AG10803 (cell line): ENCODE measurements at regions not wholly inside any gene's neighbourhood (a gene's known extent, or its start where the extent isn't known, plus 50 kb on each side); places are given as distances from the start of the nearest gene placed in this dataset.

ENCODE experiments used
- DNase-seq: peaks from one replicate; pipeline ENCODE4 v3.0.0; 2010; ENCODE audit warnings: low read depth
- H3K4me3 ChIP-seq: 2 replicates; pipeline ENCODE4 v1.5.1; 2011; ENCODE audit warnings: mild to moderate bottlenecking, low read length, control low read depth
- TF ChIP-seq, protein P1 (sequence below): conservative IDR thresholded peaks from 2 replicates; pipeline ENCODE4 v1.5.1; 2011; ENCODE audit warnings: mild to moderate bottlenecking, low read length, control low read depth, inconsistent platforms

DNA sequence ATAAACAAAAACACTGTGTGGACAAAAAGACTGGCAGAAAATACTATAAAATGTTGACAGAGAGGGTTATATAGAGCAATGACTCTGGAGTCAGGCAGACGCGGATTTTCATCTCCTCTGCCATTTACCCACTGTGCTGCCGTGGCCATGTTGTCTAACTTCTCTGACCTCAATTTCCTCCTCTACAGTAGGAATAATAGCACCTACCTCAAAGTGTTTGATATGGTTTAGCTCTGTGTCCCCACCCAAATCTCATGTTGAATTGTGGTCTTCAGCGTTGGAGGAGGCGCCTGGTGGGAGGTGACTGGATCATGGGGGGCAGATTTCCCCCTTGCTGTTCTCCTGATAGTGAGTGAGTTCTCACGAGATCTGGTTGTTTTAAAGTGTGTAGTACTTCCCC, 78.2 kb upstream of the CALN1 start:
- H3K4me3 ChIP-seq, result no peak overlapping the region
- no peak for DNase-seq
- TF ChIP-seq, protein P1, sequence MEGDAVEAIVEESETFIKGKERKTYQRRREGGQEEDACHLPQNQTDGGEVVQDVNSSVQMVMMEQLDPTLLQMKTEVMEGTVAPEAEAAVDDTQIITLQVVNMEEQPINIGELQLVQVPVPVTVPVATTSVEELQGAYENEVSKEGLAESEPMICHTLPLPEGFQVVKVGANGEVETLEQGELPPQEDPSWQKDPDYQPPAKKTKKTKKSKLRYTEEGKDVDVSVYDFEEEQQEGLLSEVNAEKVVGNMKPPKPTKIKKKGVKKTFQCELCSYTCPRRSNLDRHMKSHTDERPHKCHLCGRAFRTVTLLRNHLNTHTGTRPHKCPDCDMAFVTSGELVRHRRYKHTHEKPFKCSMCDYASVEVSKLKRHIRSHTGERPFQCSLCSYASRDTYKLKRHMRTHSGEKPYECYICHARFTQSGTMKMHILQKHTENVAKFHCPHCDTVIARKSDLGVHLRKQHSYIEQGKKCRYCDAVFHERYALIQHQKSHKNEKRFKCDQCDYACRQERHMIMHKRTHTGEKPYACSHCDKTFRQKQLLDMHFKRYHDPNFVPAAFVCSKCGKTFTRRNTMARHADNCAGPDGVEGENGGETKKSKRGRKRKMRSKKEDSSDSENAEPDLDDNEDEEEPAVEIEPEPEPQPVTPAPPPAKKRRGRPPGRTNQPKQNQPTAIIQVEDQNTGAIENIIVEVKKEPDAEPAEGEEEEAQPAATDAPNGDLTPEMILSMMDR, result no peak

DNA sequence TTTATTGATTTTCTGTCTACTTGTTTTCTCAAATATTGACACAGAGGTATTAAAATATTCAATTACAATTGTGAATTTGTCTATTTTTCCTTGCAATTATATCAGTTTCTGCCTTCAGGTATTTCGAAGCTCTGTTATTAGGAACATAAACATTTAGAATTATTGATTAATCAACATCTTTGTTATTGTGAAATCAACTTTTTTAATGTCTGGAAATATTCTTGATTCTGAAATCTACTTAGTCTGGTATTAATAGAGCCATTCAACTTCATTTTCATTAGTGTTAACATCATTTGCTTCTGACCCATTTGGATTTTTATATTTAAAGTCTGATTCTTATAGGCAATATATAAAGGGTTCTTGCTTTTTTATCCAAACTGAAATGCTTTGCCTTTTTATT, 69.8 kb upstream of the CALN1 start:
- H3K4me3 ChIP-seq, result no peak overlapping the region
- no peak for DNase-seq
- TF ChIP-seq, protein P1, result no peak

GRCh38 chr7:72476608-72477305, 64.6 kb upstream of the CALN1 start:
- DNase-seq, result no peak
- H3K4me3 ChIP-seq, result no peak overlapping the region
- TF ChIP-seq, protein P1, result no peak

DNA sequence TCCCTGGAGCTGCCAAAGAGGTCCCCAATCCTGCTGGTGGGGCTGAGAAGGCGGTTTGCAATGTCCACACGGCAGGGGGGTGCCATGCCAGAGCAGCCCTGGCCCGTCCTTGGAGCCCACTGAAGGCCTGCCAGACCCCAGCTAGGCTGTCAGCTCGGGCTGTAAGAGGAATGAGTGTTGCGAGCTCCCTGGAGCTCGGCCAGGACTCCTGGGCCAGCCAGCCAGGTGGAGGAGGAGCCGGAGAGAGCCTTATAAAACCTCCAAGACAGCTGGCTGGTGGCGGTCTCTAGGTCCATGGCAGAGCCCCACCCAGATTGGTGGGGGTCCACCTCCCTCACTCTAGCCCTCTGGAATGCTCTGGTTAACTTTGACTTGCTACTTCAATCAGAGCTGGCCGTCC, 55.1 kb upstream of the CALN1 start:
- no peak overlapping the region for H3K4me3 ChIP-seq
- DNase-seq, result no peak
- TF ChIP-seq, protein P1, result no peak

GRCh38 chr7:72466797-72467196, 54.7 kb upstream of the CALN1 start:
- H3K4me3 ChIP-seq, result no peak overlapping the region
- TF ChIP-seq, protein P1, result no peak
- DNase-seq, result no peak

GRCh38 chr7:72465521-72465920, 53.4 kb upstream of the CALN1 start:
- no peak overlapping the region for H3K4me3 ChIP-seq
- TF ChIP-seq, protein P1, result no peak
- DNase-seq, result no peak

DNA sequence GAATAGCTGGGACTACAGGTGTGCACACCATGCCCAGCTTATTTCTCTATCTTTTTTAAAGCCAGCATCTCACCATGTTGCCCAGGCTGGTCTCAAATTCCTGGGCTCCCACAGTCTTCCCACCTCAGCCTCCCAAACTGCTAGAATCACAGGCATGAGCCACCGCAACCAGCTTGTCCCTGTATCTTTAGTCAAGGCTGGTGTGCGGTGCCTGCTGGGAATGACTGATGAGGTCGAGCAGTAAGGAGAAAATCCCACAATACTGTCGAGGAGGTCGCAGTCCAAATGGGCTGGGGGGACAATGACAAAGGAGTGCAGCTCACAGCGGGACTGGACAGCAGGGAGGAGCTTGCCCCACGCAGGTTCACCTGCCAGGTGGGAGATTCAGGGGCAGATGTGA, 50.2 kb upstream of the CALN1 start:
- TF ChIP-seq, protein P1, result no peak
- DNase-seq, result no peak
- H3K4me3 ChIP-seq, result no peak overlapping the region
